ENCODE measurements at regions not wholly inside any gene's neighbourhood (a gene's known extent, or its start where the extent isn't known, plus 50 kb on each side); places are given as distances from the start of the nearest gene placed in this dataset.

- TF ChIP-seq CTCF (IDR thresholded peaks at IDR 0.05) (no peak), POLR2A (IDR thresholded peaks at IDR 0.05) (no peak), POLR2AphosphoS5 (IDR thresholded peaks at IDR 0.05) (no peak)
These were observed 147.9 kb upstream of the FAM20C start for GRCh38 chr7:44541-44896.
